Liver (tissue), 3 donors: ENCODE measurements at regions not wholly inside any gene's neighbourhood (a gene's known extent, or its start where the extent isn't known, plus 50 kb on each side); places are given as distances from the start of the nearest gene placed in this dataset.

ENCODE experiments used
- CTCF ChIP-seq: fragments of 150-350 bp; IDR thresholded peaks from 2 replicates; pipeline ENCODE4 v1.5.1; 2017; ENCODE audit warnings: improper control_type of control experiment, low read depth, low read length; ENCODE audit not compliant: missing input control
- EGR1 ChIP-seq, 2 donors: IDR thresholded peaks; 2 replicates each; pipeline ENCODE4 v1.6.1; 2016 to 2018; ENCODE audit warnings: antibody characterized with exemption in 2 of 2, low read depth in 2 of 2
- FOXA1 ChIP-seq: IDR thresholded peaks from 2 replicates; pipeline ENCODE4 v1.6.1; 2016; ENCODE audit warnings: antibody characterized with exemption
- GABPA ChIP-seq, 2 donors: IDR thresholded peaks in 1 of 2; conservative IDR thresholded peaks in 1 of 2; 2 replicates each; pipeline ENCODE4 v1.6.1; 2016; ENCODE audit warnings: antibody characterized with exemption in 2 of 2, mild to moderate bottlenecking in 1 of 2, moderate library complexity in 1 of 2
- MAX ChIP-seq: IDR thresholded peaks from 2 replicates; pipeline ENCODE4 v1.6.1; 2016; ENCODE audit warnings: antibody characterized with exemption
- NR2F2 ChIP-seq: IDR thresholded peaks from 2 replicates; pipeline ENCODE4 v1.6.1; 2016; ENCODE audit warnings: antibody characterized with exemption
- SP1 ChIP-seq: IDR thresholded peaks from 2 replicates; pipeline ENCODE4 v1.6.1; 2018; ENCODE audit warnings: antibody characterized with exemption, mild to moderate bottlenecking
- TAF1 ChIP-seq: conservative IDR thresholded peaks from 2 replicates; pipeline ENCODE4 v1.6.1; 2016; ENCODE audit warnings: antibody characterized with exemption, mild to moderate bottlenecking
- YY1 ChIP-seq: IDR thresholded peaks from 2 replicates; pipeline ENCODE4 v1.6.1; 2016; ENCODE audit warnings: antibody characterized with exemption, mild to moderate bottlenecking
- TF ChIP-seq, protein P1 (sequence below): IDR thresholded peaks from 2 replicates; pipeline ENCODE4 v1.6.1; 2016; ENCODE audit warnings: antibody characterized with exemption
- TF ChIP-seq, protein P2 (sequence below): IDR thresholded peaks from 2 replicates; pipeline ENCODE4 v1.6.1; 2016; ENCODE audit warnings: antibody characterized with exemption
- donor health status: healthy.
- donor health status: healthy.

GRCh38 chr5:17163221-17163620 lies 54.2 kb upstream of the BASP1 start:
- no peak for TF ChIP-seq CTCF
- TF ChIP-seq TAF1 = no peak
- TF ChIP-seq MAX = no peak
- TF ChIP-seq EGR1 (IDR thresholded peaks at IDR 0.05; ENCODE audit: low read depth in 2 of 2) = no peak
- TF ChIP-seq GABPA (IDR thresholded peaks at IDR 0.05 in 1 of 2, conservative IDR thresholded peaks at IDR 0.05 in 1 of 2) = no peak
- TF ChIP-seq SP1 = no peak
- no peak for TF ChIP-seq FOXA1
- TF ChIP-seq, protein P1, sequence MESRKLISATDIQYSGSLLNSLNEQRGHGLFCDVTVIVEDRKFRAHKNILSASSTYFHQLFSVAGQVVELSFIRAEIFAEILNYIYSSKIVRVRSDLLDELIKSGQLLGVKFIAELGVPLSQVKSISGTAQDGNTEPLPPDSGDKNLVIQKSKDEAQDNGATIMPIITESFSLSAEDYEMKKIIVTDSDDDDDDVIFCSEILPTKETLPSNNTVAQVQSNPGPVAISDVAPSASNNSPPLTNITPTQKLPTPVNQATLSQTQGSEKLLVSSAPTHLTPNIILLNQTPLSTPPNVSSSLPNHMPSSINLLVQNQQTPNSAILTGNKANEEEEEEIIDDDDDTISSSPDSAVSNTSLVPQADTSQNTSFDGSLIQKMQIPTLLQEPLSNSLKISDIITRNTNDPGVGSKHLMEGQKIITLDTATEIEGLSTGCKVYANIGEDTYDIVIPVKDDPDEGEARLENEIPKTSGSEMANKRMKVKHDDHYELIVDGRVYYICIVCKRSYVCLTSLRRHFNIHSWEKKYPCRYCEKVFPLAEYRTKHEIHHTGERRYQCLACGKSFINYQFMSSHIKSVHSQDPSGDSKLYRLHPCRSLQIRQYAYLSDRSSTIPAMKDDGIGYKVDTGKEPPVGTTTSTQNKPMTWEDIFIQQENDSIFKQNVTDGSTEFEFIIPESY = no peak
- TF ChIP-seq, protein P2, sequence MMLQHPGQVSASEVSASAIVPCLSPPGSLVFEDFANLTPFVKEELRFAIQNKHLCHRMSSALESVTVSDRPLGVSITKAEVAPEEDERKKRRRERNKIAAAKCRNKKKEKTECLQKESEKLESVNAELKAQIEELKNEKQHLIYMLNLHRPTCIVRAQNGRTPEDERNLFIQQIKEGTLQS = no peak
- TF ChIP-seq NR2F2 = no peak
- TF ChIP-seq YY1 = no peak
